GM06990 (cell line): ENCODE measurements at regions not wholly inside any gene's neighbourhood (a gene's known extent, or its start where the extent isn't known, plus 50 kb on each side); places are given as distances from the start of the nearest gene placed in this dataset.

Experiments
- DNase-seq: peaks from one replicate; pipeline ENCODE4 v3.0.0-alpha.2; 2011; ENCODE audit not compliant: insufficient read length; ENCODE audit errors: extremely low read depth
- H3K27me3 ChIP-seq: replicated peaks from 2 replicates; pipeline ENCODE4 v1.6.0; 2011; ENCODE audit warnings: low read length; ENCODE audit not compliant: control insufficient read depth, insufficient read depth
- H3K36me3 ChIP-seq: 2 replicates; pipeline ENCODE4 v1.5.1; 2011; ENCODE audit warnings: low read length; ENCODE audit not compliant: control insufficient read depth, insufficient read depth
- H3K4me3 ChIP-seq: replicated peaks from 2 replicates; pipeline ENCODE4 v1.5.1; 2011; ENCODE audit warnings: low read depth, mild to moderate bottlenecking, control low read depth, low read length
- TF ChIP-seq, protein P1 (sequence below): IDR thresholded peaks from 2 replicates; pipeline ENCODE4 v1.5.1; 2011; ENCODE audit warnings: low read length, control low read depth, mild to moderate bottlenecking, inconsistent platforms; ENCODE audit not compliant: insufficient read depth, poor library complexity, severe bottlenecking

DNA sequence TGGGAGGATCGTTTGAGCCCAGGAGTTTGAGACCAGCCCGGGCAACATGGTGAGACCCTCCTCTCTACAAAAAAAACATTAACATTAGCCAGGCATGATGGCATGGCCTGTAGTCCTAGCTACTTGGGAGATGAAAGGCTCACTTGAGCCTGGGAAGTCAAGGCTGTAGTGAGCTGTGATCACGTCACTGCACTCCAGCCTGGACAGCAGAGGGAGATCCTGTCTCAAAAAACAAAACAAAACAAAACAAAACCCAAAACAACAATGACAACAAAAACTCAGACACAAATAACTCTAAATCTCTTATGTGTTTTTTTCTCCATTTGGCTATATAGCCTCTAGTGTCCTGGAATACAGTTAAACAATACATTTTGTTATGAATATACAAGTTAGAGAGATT, 127.3 kb upstream of the STK26 start:
- DNase-seq = no peak
- TF ChIP-seq, protein P1, sequence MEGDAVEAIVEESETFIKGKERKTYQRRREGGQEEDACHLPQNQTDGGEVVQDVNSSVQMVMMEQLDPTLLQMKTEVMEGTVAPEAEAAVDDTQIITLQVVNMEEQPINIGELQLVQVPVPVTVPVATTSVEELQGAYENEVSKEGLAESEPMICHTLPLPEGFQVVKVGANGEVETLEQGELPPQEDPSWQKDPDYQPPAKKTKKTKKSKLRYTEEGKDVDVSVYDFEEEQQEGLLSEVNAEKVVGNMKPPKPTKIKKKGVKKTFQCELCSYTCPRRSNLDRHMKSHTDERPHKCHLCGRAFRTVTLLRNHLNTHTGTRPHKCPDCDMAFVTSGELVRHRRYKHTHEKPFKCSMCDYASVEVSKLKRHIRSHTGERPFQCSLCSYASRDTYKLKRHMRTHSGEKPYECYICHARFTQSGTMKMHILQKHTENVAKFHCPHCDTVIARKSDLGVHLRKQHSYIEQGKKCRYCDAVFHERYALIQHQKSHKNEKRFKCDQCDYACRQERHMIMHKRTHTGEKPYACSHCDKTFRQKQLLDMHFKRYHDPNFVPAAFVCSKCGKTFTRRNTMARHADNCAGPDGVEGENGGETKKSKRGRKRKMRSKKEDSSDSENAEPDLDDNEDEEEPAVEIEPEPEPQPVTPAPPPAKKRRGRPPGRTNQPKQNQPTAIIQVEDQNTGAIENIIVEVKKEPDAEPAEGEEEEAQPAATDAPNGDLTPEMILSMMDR = no peak
- Histone ChIP-seq H3K36me3 (no peaks in the 10 kb centered on the region), H3K4me3 (no peak overlapping the region), H3K27me3 (no peaks in the 10 kb centered on the region)

DNA sequence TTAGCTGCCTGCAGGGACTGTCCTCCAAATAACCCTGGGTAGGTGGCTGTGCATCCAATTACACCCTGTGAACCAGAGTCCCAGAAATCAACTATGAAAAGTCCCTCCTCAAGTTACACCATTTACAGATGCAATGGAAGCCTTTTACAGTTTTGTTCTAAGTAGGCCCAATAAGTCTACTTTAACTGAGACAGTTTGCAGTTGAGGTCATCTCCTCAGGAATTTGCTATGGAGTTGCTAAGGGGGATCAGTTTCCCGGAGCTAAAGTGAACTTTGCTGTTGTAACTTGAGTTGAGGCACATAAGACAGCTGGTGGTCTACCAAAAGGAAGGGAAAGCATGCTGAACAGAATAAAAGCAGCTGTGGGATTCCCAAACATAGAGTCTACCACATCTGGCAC, 121.6 kb upstream of the STK26 start:
- DNase-seq = no peak
- TF ChIP-seq, protein P1 = no peak
- Histone ChIP-seq H3K4me3 (no peak overlapping the region), H3K36me3 (no peaks in the 10 kb centered on the region), H3K27me3 (no peaks in the 10 kb centered on the region)

DNA sequence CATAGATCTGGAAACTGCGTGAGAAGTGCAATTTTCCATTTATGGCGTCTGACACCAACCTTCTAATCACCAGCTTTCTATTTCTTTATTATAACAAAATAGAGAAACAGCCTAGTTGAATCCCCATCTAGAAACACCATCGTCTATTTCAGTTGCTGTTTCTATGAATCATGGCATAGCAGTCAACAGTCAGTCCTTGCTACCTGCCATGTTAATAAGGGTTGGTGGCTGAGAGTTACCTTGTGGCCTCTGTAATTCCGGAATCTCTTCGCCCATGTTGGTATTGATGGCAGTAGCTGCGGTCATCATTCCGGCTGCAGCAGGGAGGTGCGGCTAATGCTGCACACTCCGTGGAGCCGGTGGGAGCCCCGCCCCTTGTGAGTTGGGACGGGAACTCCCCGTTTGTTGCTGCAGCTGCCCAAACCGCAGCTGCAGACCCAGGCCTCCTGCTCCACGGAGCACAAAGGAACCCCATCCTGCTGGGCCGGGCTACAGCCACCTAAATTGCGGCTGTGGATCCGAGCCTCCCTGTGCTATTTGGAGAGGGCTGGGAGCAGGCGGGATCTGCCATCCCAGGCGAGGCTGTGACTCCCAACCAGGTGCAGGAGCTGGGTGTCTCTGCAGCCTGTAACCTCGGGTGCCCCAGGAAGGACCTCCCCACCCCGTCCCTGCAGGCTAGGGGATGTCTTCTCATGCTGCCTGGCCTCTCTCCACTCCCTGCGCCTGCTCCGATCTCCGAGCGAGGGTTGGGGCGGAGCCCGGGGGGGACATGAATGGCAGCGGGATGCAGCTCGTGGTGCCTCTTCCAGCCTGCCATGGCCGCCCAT, 115.4 kb upstream of the STK26 start:
- Histone ChIP-seq H3K27me3 (no peaks in the 10 kb centered on the region; the same call in 1 of the 2 replicates), H3K4me3 (no peak overlapping the region), H3K36me3 (no peaks in the 10 kb centered on the region)
- TF ChIP-seq, protein P1 = no peak
- no peak for DNase-seq

DNA sequence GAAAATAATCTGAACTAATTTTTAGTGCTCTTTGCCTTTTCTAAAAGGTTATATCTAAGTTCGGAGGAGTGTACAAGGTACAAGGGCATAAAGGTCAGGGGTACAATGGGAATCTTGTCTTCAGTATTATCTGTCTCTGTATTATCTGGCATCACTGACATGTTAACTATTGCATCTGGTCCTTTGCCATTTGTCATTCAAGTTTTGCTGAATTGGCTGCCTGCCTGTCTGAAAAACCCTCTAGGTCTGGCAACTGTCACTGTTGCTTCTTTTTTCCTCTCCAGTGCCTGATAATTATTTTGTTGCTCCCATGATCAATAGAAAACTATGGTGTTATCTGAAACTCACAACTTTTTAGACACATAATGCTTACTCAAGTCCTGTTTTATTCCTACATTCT, 112.5 kb upstream of the STK26 start:
- no peak overlapping the region for H3K4me3 ChIP-seq
- H3K27me3 ChIP-seq = no peaks in the 10 kb centered on the region; the same call in 1 of the 2 replicates
- no peaks in the 10 kb centered on the region for H3K36me3 ChIP-seq
- DNase-seq = no peak
- TF ChIP-seq, protein P1 = no peak

DNA sequence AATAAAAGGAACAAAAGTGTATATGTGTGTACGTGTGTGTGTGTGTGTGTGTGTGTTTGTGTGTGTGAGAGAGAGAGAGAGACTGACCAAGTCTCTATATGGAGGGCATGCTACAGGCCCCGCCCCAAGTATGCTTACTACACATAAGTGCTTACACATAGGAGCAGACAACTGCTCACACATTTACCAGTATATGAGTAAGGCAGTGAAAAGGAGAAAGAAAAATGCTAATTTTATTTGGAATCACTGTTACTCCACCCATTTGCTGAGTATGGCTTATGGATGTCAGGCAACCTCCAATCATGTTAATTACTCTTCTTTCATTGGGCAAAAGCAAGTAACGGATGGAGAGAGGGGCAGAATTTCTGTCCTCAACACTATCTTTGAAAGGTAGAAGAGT, 107.6 kb upstream of the STK26 start:
- no peak for DNase-seq

More for the DNA sequence above, 107.6 kb upstream of the STK26 start:
- Histone ChIP-seq H3K4me3 (no peak overlapping the region), H3K36me3 (no peaks in the 10 kb centered on the region), H3K27me3 (no peaks in the 10 kb centered on the region)
- TF ChIP-seq, protein P1 = no peak
